Lower leg skin (tissue), 3 donors: ENCODE measurements at regions not wholly inside any gene's neighbourhood (a gene's known extent, or its start where the extent isn't known, plus 50 kb on each side); places are given as distances from the start of the nearest gene placed in this dataset.

Source experiments
- CTCF ChIP-seq, 3 donors: fragments of 450-650 bp; IDR thresholded peaks; one replicate each; pipeline ENCODE4 v1.5.1; 2016; ENCODE audit warnings: antibody characterized with exemption in 3 of 3, mild to moderate bottlenecking in 3 of 3, moderate library complexity in 2 of 3
- POLR2A ChIP-seq, 2 donors: fragments of 450-650 bp; IDR thresholded peaks; one replicate each; pipeline ENCODE4 v1.6.1; 2016 to 2017; ENCODE audit warnings: antibody characterized with exemption in 2 of 2, mild to moderate bottlenecking in 1 of 2, moderate library complexity in 1 of 2

- TF ChIP-seq CTCF (IDR thresholded peaks at IDR 0.05): no peak
- no peak for TF ChIP-seq POLR2A (IDR thresholded peaks at IDR 0.05)
These were observed 411.7 kb upstream of the EEF2KMT start for GRCh38 chr16:5509336-5509735.
